Activated CD8-positive, alpha-beta memory T cell treated with anti-CD3 and anti-CD28 coated beads for 48 hours (primary cell): ENCODE measurements at regions not wholly inside any gene's neighbourhood (a gene's known extent, or its start where the extent isn't known, plus 50 kb on each side); places are given as distances from the start of the nearest gene placed in this dataset.

Source experiments
- DNase-seq, 3 experiments: peaks; one replicate each; pipeline ENCODE4 v3.0.0-alpha.2; 2020; ENCODE audit warnings: low read depth in 2 of 3, low spot score in 2 of 3

- DNase-seq, result no peak
Observed at GRCh38 chr11:16685914-16686313, 52.5 kb upstream of the C11orf58 start.

- no peak for DNase-seq
Observed at GRCh38 chr11:16678466-16679116, 59.9 kb upstream of the C11orf58 start.

DNA sequence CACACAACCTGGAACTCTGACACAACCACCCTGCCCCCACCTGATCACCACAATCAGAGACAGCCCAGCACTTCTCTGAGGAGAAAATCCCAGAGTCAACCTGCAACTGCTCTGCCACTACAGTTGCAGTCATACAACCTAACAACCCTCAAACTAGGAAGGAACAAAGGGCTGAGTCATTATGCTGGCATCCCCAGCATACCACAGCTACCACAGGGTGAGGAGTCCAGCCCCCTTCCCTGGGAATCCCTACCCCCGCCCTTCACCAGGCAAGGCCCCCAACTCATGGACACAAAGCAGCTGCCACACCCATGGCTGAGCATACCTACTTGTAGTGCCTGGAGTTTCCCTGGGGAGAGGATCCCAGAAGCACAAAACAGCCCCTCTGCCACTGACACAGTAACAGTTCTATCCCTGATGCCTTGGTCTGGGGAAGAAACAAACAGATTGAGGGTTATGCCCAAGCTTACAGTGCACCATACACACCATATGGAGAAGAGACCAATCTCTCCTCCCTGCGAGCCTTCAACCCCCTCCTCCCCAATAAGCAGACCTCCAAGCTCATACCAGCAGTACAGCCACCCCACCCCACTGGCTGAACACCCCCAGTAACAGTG is 68.5 kb upstream of the C11orf58 start:
- DNase-seq, result no peak

DNA sequence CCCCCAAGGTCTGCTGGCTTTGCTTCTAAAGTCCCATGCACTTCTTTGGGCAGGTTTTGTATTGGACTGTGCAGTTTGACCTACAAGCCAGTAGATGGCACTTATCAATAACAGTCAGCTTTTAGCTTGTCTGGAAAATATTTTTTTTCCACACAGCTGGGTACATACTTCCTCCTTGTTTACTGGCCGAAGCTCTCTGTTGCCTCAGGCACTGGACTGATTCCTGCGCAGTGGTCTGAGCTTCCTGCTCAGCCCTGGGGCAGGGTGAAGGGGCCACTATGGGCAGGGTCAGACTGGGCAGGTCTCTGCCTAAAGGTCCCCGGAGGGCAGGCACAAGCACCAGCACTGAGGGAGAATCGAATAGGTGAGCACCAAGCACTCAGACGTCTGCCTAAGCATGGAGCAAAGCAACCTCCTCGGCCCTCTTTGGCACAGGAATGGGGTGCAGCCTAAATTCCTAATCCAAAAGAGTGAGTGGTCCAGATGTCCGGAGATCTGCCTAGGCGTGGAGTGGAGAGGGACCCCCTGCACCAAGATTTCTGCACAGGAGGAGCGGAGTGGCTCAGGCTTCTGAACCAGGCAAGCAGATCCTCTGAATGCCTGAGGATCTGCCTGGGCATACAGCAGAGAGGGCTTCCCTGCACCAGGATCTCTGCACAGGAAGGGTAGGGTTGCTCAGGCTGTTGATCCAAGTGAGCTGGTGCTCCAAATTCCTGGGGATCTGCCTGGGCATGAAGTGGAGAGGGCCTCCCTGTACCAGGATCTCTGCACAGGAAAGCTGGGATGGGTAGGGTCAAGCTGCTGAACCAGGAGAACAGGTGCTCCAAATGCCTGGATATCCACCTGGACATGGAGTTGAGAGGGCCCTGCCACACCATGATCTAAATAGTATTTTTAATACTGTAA is 105.9 kb upstream of the C11orf58 start:
- no peak for DNase-seq

GRCh38 chr11:16630651-16631050 is 107.8 kb upstream of the C11orf58 start:
- no peak for DNase-seq

- DNase-seq, result no peak
Observed at GRCh38 chr11:16618431-16618830, 120.0 kb upstream of the C11orf58 start.

DNA sequence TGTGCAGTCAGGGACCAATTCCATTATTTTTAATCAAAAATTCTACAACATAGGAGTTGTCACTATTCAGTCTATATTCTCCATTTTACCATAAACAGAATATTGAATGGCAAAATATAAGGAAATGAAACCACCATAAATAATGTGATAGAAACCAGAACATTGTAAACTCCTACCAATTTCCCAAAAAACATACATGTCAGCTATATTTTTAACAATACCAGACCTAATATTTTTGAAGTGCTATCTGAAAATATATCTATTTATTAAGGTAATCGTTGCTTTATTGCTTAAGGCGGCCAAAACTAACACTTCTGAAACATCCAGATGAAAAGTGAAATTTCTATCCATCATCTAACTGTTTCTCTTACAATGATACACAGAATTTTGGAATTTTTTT is 123.0 kb upstream of the C11orf58 start:
- DNase-seq, result no peak

DNA sequence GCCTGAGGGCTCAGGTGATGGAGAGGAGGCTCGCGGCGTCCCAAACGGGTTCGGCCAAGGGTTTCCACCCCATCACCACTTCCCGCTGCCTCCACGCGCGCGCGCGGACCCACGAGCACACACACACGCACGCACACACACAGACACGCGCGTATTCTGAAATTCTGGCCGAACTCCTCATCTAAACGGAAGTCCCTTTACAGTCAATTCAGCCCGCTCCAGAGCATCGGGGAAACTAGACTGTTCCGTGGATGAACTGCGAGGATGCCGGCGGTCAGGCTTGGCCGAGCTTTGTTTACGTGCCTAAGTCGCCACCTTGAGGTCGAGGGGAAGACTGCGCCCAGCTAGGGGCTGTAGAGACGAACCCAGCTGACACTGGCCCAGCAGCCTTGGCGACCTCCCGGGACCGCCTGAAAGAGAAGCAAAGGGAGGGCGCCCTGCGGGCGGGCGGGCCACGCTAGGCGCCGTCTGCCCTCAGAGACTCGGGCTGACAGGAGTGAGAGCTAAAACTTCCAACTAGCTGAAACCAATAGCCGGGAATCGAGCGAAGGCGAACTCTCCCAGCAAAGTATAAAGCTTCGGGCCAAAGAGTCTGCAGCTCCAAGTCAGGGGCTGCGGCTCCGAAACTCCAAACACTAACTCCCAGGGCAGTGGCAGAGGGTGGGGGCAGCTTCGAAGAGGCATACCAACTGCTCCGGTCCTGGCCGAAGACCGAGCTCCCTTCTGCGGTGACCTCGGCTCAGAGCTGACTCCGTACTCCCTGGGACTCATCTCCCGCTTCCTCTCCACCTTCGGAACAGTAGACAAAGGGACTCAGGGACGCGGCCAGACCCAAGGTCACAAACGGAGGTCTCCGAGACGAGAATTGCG is 124.7 kb upstream of the C11orf58 start:
- DNase-seq, result no peak

GRCh38 chr11:16613262-16613511 is 125.3 kb upstream of the C11orf58 start:
- no peak for DNase-seq

DNA sequence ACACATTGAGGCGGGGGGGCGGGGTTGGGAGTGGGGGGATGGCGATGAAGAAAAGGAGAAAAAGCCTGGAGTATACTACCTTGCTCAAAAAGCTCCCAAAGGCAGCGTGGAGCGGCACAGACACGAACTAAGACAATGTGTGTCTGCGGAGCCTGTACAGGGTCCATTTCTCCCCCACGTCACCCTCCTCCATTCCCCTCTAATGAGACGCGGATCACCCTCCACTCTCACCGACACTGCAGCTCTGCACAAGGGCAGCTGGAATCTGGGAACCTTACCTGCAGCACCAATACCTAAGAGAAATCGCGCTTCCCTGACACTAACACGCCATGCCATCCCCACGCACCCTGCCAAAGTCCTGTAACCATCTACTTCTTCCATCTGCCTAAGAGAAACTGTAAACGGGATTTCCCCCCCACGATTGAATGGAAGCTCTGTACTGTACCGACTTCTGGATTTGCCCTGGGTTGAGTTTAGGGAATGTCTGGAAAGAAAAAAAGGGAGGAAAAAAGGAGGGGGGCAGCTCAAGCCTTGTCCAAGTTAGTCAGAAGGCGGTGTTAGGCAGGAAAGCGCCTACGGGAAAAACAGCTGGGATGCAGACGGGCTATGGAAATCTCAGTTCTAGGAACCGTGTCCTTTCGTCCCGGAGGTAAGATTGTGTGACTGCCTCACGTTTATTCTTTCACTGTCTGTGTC is 125.7 kb upstream of the C11orf58 start:
- no peak for DNase-seq

DNA sequence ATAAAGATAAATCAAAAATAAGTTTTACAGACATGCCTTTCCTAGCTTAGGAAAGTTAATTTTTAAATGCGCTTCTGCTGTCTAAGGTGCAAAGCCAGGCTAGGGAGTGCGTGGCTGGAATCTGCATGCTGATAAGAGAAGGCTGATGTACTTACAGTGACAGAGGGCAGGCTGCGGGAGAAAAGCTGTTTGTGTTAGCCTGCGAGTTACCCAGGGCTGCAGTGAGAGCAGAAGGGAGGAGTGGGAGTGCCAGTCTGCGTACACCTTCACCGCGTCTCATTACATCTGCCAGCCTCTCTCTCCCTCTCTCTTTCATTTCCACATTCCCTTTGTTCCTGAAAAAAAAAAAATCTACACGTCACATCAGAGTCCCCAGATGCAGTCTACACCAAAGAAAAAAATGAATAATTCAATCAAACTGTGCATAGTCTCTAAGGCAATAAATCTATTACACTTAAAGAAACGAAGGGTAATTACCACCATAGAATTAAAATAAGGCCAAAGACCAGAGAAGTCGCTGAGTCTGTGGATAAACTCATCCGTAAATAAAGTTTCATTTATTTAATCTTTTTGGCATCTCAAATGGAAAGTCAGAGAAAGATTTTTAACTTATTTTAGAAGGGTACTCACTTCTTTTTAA is 126.4 kb upstream of the C11orf58 start:
- DNase-seq, result no peak

DNA sequence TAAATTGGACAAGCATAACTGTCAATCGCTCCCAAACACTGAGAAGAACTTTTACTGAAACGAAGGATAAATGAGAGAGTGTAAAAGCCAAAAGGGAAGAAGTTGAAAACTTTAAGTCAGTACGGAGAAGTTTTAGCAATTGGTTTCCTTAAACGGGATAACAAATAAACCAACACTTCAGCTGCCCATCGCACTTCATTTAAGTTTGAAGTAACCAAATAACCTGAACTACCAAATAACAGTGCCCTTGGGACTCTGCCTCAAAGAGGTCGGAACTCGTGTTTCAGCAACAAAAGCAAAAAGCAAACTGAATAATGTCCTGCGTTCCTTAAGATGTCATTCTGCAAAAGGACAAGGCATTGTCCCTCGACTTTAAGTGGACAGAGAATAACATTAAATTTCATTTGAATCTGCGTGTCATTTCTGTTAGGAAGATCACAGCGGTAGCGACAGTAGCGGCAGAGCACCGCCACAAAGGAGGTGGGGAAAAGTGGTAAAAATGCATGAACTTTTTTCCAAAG is 127.0 kb upstream of the C11orf58 start:
- no peak for DNase-seq

- DNase-seq, result no peak
Observed at GRCh38 chr11:16610738-16611388, 127.6 kb upstream of the C11orf58 start.

GRCh38 chr11:16610213-16610737 is 128.2 kb upstream of the C11orf58 start:
- DNase-seq, result no peak

- DNase-seq, result no peak
Observed at GRCh38 chr11:16609769-16610168, 128.7 kb upstream of the C11orf58 start.

DNA sequence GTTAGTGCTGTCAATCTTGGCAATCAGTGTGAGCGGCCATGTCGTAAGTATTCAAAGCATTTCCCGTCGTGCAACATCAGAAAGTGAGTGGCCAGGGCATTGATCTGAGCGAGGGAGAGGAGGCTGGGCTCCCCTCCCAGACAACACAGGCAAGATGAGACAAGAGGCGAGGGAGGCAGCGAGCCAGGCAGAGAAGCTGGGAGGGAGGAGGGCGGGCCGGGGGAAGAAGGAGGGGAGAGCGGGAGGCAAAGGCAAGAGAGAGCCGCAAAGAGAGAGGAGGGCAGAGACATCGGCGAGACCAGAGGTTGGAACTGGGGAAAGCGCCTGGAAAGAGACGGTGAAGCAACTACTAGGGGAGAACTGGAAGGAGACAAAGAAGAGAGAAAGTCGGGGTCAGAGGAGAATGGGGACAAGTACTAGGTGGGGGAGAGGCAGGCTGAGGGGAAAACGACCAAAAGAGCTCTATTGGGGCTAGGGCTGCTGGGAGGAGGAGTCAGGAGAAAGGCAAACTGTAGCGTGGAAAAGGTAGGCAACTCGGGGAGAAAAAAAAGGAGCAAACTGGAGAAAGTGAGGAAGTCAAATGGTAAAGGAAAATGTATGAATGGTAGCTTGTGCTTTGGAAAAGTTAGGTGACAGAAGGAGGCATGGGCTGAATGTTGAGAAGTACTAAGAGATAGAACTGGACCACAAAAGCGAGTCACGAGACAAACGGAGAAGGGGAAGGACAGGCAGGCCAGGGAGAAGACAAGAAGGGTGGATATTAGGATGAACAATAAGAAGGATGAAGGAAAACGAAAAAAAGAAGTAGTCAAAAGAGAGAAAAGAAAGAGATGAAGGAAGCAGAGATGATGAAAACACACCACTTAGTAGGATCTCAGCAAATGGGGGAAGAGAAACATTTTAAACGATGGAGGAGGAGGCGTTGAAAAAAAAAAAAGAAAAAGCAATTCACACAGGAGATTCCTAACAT is 130.5 kb upstream of the C11orf58 start:
- DNase-seq, result no peak

GRCh38 chr11:16606784-16607674 is 131.4 kb upstream of the C11orf58 start:
- DNase-seq, result no peak
